Germinal center (tissue), 1 donor: ENCODE measurements at regions not wholly inside any gene's neighbourhood (a gene's known extent, or its start where the extent isn't known, plus 50 kb on each side); places are given as distances from the start of the nearest gene placed in this dataset.
"Not testable (repeated sequence)": the region's sequence is repeated elsewhere in the genome, so short reads cannot be mapped to it uniquely, and the experiment has no call there.

Experiments
- DNase-seq: peaks from one replicate; pipeline ENCODE4 v3.0.0; 2012; ENCODE audit warnings: mixed read lengths, low spot score

GRCh38 chr5:90338712-90339372 lies 70.7 kb downstream of the CETN3 start:
- DNase-seq, result no peak

- no peak for DNase-seq
Measured at GRCh38 chr5:90337449-90338052, 72.0 kb downstream of the CETN3 start.

GRCh38 chr5:90336752-90337151 lies 72.8 kb downstream of the CETN3 start:
- DNase-seq, result no peak

GRCh38 chr5:90334741-90335140 lies 74.8 kb downstream of the CETN3 start:
- DNase-seq, result no peak

- DNase-seq, result no peak
Measured at GRCh38 chr5:90329911-90330310, 79.6 kb downstream of the CETN3 start.

GRCh38 chr5:90326995-90327394 lies 82.6 kb downstream of the CETN3 start:
- no peak for DNase-seq

GRCh38 chr5:90325093-90325492 lies 84.5 kb downstream of the CETN3 start:
- DNase-seq, result no peak

GRCh38 chr5:90320348-90320747 lies 89.2 kb downstream of the CETN3 start:
- not testable (repeated sequence) for DNase-seq

- no peak for DNase-seq
Measured at GRCh38 chr5:90312027-90312426, 97.5 kb downstream of the CETN3 start.

GRCh38 chr5:90311401-90311800 lies 98.2 kb downstream of the CETN3 start:
- no peak for DNase-seq

GRCh38 chr5:90308787-90309585 lies 100.6 kb downstream of the CETN3 start:
- DNase-seq, result no peak

GRCh38 chr5:90307782-90308181 lies 101.8 kb downstream of the CETN3 start:
- no peak for DNase-seq

- DNase-seq, result no peak
Measured at GRCh38 chr5:90307322-90307721, 102.2 kb downstream of the CETN3 start.

GRCh38 chr5:90306613-90307012 lies 102.9 kb downstream of the CETN3 start:
- DNase-seq, result no peak

- no peak for DNase-seq
Measured at GRCh38 chr5:90305041-90305720, 104.4 kb downstream of the CETN3 start.

- DNase-seq, result no peak
Measured at GRCh38 chr5:90301248-90301647, 108.3 kb downstream of the CETN3 start.

GRCh38 chr5:90297045-90297764 lies 112.4 kb downstream of the CETN3 start:
- DNase-seq, result no peak

- DNase-seq, result no peak
Measured at GRCh38 chr5:90294604-90295003, 115.0 kb downstream of the CETN3 start.

GRCh38 chr5:90293931-90294330 lies 115.6 kb downstream of the CETN3 start:
- no peak for DNase-seq

- DNase-seq, result no peak
Measured at GRCh38 chr5:90290648-90291047, 118.9 kb downstream of the CETN3 start.

- no peak for DNase-seq
Measured at GRCh38 chr5:90289837-90290236, 119.7 kb downstream of the CETN3 start.

- DNase-seq, result no peak
Measured at GRCh38 chr5:90287036-90287435, 122.5 kb downstream of the CETN3 start.
